Activated CD4-positive, alpha-beta T cell treated with anti-CD3 and anti-CD28 coated beads, Interleukin-10, Interleukin-2, amounts not matched to agents 100 ng/mL and 50 ng/mL, durations not matched to agents 16 hours and 8 hours (primary cell): ENCODE measurements at regions not wholly inside any gene's neighbourhood (a gene's known extent, or its start where the extent isn't known, plus 50 kb on each side); places are given as distances from the start of the nearest gene placed in this dataset.
A peak's percentile ranks its signal among the peaks of the same experiment; 100 is the strongest.

Source experiments
- DNase-seq: peaks from one replicate; pipeline ENCODE4 v3.0.0-alpha.2; 2020

DNA sequence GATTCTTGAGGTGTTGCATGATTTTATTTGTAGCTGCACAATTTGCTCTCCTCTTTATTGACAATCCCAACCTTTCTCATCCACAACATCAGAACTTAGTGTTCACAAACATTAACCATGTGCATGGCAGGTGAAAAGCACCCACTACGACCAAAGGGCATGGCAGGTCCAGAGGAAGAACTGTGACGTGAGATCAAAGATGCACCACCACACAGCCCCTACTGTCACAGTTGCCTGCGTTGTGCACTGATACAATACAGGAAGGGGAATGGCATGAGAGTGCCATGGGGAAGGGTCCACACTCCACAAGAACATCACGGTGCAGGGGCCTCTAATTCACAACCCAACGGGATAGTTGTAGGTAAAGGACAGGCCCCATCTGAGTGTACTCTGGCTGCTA is 217.1 kb upstream of the PFKP start:
- DNase-seq, result no peak

DNA sequence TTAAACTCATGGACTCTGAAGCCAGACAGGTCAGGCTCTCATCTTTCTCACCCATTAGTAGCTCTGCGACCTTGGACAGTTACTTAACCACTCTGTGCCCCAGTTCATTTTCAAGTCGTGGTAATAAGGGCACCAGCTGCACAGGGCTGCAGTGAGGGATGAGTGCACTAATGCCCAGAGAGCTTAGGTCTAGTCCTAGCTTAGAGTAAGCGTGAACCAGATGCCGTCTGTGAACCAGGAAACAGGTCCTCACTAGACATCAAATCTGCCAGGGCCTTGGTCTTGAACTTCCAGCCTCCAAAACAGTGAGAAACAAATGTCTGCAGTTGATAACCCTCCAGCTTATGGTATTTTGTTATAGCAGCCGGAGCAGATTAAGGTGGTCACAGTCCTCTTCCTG is 222.4 kb upstream of the PFKP start:
- DNase-seq, result no peak

DNA sequence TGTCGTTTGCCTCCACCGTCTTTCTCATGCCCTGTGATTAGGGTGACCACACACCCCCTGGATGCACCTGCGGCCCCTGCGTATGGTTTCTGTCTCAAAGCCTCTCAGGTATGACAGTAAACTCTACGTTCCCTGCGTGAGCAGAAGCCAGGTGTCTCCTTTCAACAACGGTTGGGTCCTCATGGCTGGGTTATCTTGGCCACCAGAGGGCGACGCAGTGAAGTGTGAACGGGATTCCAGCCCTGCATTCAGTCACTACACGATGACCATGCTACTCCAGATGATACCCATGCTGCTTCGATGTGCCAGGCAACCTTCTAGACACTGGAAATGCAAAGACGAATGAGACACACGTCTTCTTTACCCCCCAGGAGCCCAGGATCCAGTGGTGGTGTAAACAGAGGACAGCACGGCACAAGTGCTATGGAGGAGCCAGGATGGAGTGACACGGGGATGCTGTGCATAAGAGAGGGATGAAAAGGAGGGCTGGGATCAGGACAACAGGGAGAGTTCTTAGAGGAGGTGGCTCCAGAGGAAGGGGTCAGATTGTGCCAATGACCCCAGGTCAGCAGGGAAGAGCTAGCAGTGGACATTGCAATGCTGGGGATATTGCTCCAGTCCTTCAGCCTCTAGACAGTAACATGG is 228.1 kb upstream of the PFKP start:
- DNase-seq, result peak; percentile 47

DNA sequence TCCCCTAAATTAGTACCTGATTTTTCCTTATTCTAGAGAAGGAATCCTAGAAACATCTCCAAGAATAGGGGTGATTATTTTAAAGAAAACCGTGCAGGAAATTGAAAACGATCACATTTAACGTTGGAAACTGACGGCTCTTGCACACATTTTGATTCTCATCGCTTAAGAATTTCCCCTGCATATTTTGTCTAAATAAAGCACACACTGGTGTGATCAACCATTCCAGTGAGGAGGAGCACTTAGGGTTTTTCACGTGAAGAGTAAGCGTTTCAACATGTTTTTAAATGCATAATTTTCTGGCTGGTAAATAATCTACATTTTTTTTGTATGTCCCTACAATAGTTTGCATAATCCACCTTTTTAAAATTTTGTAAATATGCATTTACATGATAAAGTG is 229.7 kb upstream of the PFKP start:
- DNase-seq, result no peak

DNA sequence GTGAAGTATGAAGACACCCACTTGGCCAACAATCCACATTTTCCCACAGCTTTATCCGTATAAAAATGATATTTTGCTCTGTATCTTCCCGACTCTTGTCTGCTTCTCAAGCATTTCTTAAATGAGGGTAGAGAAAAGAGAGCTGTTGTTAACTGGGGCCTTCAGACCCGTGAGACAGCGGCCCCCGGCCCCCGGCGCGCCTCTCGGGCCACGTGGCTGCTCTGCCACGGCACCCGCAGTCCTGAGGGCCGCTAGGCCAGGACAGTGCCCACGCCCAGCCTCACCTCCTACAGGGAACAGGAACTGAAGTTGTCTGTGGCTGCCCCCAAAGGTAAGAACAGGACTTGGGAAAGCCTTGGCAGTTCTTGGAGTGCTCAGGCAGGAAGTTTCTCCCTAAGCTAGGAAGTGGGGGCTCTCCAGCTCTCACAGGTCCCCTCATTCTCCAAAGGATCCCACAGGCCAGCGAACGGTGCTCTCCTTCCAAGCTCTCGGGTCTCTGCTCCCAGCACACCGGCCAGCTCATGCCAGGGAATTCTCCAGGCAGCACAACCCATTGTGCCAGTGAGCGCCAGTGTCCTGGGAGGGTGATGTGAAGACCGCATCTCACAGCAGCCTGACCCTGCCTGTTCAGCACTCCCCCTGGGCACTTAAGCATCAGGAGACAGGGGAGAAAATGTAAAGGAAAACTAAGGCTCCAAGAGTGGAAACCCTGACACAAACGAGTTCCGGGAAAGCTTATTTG is 230.3 kb upstream of the PFKP start:
- no peak for DNase-seq

DNA sequence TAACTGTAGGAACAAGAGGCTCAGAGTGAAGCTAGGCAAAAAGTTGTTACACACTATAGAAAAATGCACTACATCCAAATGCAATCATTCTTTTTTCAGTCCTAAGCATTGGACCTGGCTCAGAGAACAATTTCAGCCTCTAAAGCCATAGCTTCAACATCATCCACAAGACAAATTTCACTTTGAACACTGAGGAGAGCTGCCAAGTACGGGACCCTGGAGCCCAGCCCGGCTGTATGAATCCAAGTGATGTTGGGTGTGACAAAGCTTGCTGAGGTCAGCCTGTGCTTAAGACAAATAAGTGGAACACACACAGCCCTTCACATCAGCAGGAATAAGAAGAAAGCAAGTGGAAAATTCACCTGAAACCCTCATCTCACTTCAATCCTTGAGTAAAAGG is 233.1 kb upstream of the PFKP start:
- no peak for DNase-seq

DNA sequence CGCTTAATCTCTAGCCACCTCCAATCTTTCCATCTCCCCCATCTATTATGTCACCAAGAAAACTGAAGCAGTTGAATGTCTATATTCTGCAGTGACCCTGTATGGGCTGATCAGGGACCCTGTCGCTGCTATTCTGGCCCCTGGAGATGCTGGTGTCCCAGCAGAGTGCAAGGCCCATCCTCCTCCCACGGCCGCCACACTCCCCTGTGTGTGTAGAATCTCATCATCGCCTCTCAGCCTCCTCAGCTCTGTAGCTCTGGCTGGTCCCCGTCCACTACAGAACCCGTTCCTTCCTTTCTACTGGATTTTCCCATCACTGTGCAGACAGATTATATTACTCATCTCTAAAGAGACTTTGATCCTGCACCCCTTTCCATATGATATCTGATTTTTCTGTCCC is 235.8 kb upstream of the PFKP start:
- DNase-seq, result no peak

DNA sequence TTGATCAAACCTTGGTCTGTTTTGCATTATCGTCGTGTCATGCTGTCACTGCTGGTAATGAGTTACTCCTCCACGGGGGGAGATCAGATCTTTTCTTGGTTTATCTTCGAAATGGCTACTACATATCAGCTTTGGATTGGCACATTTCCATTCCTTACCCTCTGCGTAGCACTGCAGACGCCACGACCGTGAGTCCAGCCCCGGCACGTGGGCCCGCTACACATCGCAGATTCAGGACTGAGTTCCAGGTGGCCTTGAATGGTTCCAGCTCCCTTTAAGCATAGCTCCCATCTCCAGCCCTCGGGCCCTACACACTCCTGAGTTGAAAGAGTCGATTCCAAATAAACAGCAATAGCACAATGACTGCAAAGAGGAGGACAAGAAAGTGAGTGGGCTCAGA is 238.6 kb upstream of the PFKP start:
- DNase-seq, result no peak

DNA sequence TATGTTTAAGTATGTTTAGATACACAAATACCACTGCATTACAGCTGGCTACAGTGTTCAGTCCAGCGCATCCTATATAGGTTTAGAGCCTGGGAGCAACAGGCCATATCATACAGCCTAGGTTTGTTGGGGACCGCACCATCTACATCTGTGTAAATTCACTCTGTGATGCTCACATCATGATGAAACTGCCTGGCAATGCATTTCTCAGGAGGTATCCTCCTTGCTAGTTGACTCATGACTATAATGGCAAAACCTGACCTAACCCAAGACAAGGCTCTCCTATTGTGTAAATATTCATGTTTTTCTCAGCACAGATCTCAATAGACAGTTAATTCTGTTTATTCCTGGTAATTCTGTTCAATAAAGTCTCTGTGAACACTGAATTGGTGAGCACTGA is 240.7 kb upstream of the PFKP start:
- no peak for DNase-seq

DNA sequence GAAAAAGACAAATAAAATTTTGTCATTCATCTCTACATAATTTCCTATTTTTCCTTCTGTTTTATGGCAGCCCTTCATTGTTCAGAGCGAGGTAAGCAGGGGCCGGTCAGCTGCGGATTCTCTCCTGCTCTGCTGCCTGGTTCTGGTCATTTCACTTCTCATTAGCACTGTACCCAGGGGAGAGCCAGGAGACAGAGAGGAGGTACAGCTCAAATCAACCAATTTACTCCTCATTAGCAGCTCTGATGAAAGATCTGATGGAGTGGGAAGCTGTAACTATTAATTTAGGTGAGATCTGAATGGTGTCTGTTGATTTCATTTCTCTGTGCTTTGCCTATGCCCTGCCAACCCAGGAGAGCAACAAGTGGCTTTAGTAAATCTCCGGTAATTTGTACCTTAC is 241.5 kb upstream of the PFKP start:
- no peak for DNase-seq

DNA sequence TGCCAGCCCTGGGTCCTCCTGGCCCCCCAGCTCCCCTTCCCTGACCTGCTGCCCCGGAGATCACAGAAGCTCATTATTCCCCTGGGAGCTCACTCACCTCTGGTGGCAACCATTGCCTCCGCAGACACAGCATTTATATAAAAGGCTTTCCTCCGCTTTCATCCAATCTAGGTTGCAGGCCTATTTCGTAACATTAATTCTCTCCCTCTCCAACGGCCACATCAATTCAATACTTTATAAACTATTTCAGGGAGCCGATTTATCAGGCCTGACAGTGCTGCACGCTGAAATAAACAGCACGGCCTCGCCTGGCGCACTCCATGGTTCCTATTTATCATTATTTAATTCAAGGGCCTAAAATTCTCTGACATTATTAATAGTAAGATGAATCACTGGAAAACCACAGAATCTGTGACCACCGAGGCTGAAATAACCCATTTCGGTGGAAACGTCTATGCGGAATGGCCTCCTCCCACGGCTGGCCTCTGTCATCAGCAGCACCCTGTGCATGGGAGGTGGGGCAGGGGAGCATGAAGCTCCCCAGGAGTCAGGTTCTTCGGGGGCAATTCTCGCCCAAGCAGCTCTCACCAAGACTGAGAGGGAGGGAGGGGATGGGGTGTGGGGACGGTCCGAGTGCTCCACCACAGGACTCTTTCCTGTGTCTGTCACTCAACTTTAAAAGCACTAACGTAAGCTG is 249.3 kb upstream of the PFKP start:
- no peak for DNase-seq

DNA sequence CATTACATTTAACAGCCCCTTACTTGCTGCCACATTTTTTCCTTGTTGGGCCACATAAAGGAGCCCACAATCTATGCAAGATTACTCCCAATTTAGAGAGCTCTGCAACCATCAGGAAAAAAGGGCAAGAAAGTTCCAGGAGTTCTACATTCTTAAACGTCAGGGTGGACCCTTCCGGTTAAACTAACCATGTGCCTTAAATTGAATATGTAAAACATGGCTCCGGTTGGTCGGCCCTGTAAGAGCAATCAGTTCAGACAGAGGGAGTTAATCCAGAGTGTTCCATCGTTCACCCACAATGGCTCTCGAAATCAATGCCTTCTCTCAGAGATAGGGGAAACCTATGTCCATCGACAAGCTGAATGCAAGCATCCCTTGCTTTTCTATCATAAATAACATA is 253.7 kb upstream of the PFKP start:
- no peak for DNase-seq

DNA sequence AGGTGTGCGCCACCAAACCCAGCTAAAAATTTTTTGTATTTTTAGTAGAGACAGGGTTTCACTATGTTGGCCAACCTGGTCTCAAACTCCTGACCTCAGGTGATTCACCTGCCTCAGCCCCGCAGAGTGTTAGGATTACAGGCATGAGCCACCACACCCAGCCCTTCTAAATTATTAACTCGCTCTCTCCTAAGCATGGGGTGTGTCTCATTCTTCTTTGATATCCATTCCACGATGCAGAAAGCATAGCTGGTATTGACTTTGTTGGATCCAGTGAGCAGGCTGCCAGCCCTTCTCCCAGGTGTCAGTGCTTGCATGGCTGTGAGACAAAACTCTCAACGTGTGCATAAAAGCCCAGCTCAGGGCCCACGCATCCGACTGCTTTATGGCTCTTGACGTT is 254.1 kb upstream of the PFKP start:
- no peak for DNase-seq

DNA sequence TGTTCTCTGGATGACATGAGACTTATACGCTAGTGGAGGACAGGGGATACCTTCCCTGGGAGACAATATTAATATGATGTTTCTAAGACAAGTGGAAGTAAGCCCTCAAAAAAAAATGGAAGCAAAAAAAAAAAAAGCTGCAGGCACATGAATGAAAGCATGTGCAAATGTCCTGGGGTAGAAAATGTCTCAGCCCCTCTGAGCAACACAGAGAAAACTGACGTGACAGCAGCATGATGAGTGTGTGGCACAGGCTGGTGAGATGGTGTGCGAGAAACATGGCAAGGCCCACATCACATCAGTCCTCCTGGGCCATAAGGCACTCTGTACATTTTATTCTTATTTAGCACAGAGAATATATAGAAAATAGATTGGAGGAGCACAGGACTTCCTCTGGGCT is 254.7 kb upstream of the PFKP start:
- no peak for DNase-seq

DNA sequence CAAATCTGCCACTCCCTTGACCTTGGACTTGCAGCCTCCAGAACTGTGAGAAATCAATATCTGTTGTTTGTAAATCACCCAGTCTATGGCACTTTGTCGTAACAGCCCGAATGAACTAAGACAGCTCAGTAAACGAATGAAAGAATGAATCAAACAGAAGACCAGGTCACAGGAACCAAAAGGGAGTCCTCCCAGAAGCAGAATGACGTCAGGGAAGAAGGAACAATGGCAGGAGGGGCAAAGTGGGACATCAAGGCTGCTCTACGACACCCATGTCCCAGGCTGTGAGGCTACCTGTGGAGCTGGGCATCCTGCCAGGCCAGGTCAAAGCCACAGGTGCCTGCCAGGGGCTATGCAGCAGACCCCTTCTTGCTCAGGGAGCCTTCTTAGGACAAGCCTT is 267.2 kb upstream of the PFKP start:
- no peak for DNase-seq

DNA sequence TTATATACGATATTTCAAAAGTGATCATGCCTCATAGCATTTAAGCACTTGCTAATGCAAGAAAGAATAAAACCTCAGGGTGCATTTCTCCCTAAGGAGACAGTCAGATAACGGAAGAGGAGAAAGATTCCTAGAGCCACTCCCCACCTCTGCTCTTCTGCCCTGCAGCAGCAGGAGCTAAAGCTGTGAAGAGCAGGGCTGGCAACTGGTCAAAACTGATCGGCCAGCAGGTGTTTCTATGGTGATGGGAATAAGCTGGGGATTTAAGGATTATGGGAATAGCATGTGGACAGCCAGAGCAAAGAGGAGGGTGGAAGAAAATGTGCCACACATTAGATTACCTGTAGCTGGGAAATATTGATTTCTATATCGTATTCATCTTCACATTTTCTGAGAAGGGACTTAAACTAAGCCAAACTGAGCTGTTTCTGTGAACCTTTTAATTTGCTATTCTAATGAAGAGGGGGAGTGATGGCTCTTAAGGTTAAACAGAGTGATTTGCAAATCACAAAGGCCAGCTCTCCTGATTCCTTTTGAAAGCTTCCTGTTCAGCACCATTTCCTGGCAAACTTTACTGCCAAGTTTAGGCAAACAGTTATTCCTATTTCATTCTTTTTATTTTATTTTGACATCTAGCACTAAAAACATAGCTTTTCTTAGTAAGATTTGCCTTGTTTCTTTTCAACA is 268.9 kb upstream of the PFKP start:
- no peak for DNase-seq

DNA sequence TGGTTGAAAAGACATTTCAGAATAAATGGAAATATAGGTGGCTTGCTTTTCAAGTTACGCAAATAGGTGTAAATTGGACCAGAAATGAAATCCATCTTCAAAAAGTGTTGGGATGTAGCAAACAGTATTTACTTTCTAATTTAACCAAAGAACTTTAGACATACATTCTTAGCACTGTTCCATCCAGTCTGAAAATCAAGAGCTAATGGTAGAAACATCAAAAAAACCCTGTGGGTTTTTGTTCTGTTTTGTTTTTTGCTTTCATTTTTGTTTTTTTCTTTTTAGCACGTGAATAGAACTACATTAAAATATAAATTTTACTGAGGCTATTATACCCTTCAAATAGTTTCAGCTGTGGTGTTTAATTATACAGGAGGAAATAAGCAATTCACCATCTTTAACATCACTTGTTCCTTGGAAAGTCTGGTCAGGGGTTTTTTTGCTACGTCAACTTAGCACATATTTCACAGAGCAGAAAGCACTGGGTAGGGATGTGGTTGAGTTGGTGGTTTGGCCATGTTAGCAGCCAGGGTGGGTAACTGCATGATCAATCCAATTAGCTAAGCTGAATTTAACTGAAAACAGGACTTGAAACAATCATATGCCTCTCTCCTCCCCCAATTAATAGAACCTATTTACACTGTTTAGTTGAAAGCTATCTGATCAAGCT is 275.4 kb upstream of the PFKP start:
- DNase-seq, result peak; percentile 72

DNA sequence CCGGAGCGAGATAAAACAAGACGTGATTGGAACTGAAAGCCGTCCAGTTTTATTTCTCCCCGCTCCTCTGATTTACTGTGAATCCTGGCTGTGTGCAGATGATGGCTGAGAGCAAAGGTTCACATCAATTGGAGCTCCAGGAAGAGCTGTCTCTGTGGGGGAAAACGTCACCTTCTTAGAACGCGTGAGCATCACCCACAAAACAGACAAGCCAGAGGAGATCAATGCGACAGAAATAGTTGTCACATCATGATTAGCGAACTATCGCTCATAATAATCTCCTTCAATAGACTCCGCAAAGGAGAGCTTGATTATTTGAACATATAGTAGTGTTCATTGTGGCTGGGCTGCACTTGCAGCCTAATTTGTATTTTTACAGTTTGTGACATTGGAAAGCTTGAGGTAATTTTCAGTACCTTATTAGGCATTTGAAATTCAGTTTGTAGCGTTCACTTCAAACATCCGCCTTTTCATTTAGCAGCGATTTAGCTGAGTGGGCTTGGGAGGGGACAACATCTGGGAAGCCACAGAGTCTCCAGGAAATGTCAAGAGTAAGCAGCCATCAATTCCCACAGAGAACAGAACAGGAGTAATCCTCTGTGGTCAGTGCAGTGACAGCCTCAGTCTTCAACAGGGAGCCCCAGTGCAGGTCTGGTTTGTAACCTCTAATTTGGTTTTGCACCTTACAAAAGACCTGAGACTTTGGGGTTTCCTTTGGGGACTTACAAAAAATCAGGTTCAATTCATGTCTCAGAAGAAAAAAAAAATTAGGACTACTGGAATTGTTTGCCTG is 276.8 kb upstream of the PFKP start:
- DNase-seq, result no peak

DNA sequence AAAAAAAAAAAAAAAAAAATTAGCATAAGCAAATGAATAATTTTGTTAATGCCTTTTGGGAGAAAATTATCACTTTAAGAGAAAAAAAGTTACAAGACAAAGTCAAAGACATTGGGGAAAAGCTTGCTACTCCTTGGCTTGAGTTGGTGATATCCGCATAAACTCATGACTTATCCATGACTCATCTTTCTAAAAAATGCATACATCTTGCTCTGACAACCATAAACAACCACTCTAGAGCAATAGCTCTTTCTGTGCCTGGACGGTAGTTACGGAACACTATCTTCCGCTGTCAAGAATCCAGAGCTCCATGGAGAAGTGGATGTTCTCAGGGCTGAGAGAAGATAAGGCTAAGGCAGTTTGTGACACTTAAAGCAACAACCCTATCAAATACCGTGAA is 281.1 kb upstream of the PFKP start:
- no peak for DNase-seq

DNA sequence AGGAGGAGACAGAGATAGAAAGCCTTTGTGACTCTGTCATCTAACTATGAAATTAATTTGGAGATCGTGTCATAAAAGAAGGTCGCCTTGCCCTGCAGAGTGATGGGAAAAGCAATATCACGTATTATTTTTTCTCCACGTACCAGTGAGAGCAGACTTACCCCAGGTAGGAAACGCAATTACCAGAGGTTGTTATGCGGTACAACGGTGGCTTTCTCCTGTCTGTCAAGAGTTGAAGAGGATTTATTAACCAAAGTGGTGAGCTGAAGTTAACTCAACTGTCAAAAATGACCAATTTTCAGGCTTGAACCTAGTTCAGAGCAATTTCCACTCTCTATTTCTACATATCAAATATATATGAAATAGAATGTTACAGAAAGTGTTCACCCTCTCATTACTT is 282.6 kb upstream of the PFKP start:
- DNase-seq, result no peak

DNA sequence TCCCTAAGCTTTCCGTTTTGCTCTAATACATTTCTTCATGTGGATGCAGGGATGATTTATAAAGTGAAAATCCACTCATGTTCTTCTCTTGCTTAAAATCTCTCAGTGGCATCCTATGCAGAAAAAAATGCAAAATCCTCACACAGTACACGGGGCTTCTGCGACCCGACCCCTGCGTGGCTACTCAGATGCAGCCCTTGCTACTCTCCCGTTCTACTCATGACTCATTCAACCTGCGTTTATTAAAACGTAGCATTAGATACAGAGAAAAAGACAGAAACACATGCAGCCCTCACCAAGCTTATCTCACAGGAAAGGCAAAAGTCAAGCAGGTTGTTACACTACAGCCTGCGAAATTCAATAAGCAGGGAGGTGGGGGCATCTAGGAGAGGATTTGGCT is 284.4 kb upstream of the PFKP start:
- DNase-seq, result no peak

DNA sequence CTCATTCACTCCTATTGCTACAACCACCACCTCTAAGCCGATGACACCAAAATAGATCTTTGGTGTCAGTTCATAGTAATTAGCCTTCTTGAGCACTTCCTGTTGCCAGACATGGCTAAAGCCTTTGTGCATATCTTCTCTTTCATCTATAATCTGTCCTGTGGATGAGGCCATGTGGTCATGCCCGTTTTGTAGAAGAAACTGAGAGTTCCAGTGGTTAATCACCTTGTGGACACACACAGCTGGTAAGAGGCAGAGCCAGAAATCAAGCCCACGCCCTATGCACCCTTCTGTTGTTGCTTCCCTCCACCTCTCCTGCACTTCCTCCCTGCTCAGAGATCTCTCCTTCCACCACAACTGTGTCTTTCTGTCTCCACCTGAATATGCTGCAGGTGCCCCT is 285.1 kb upstream of the PFKP start:
- DNase-seq, result no peak
